ENCODE measurements at regions not wholly inside any gene's neighbourhood (a gene's known extent, or its start where the extent isn't known, plus 50 kb on each side); places are given as distances from the start of the nearest gene placed in this dataset.

DNA sequence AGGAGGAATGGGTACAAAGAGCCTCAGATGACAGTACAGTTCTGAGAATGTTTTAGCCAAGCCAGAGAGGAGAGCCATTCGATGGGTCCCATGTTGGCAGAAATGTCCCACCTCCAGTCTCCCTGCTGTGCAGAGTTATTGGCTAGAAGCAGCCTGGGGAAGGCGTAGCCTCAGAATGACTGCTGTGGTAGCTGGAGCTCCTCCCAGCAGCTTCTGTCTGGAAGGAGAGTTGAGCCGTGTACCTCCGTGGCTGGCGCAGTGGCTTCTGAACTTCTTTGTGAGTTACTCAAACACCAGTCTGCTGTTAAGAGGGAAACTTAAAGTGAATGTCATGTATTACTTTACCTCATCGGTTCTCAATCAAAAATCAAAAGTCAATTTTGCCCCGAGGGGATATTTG lies 193.3 kb upstream of the SNX2 start:
- Histone ChIP-seq H4K91ac (ENCODE audit: insufficient read length, low read depth, low read length) (no peak overlapping the region), H2AK5ac (ENCODE audit: insufficient read length, low read length) (no peak overlapping the region), H2BK20ac (ENCODE audit: low read depth, low read length, poor library complexity, severe bottlenecking) (no peak overlapping the region), H3K23me2 (ENCODE audit: insufficient read length, low read depth, low read length, poor library complexity, severe bottlenecking) (no peaks in the 10 kb centered on the region), H2BK5ac (ENCODE audit: insufficient read length, low read length) (no peak overlapping the region), H3K18ac (ENCODE audit: insufficient read length, low read depth, low read length) (no peak overlapping the region), H4K5ac (ENCODE audit: insufficient read length, low read depth, low read length) (no peak overlapping the region), H3K27ac (ENCODE audit: insufficient read length, low read depth, low read length) (no peak overlapping the region), H3K14ac (ENCODE audit: insufficient read depth, low read length) (no peak overlapping the region), H3K79me2 (ENCODE audit: insufficient read depth, low read length) (no peaks in the 10 kb centered on the region), H3T11ph (ENCODE audit: low read length) (no peak overlapping the region), H3K9me3 (ENCODE audit: control insufficient read depth, low read depth, low read length) (no peaks in the 10 kb centered on the region), H4K20me1 (ENCODE audit: control insufficient read depth, insufficient read depth, insufficient read length) (no peaks in the 10 kb centered on the region), H3K79me1 (ENCODE audit: insufficient read depth, low read depth, low read length, poor library complexity, severe bottlenecking) (no peaks in the 10 kb centered on the region), H2AFZ (ENCODE audit: low read length) (no peak overlapping the region), H3K23ac (ENCODE audit: insufficient read length, low read depth, low read length) (no peak overlapping the region), H3K56ac (ENCODE audit: insufficient read length, low read depth, low read length) (no peak overlapping the region), H3K4ac (ENCODE audit: low read depth, low read length) (no peak overlapping the region), H2BK12ac (ENCODE audit: insufficient read length, low read depth, low read length) (no peak overlapping the region), H2BK120ac (ENCODE audit: low read depth, low read length, poor library complexity, severe bottlenecking) (no peak overlapping the region), H3K27me3 (ENCODE audit: insufficient read depth, low read length) (no peaks in the 10 kb centered on the region), H3K9ac (ENCODE audit: extremely low read depth, insufficient read length, low read length) (no peak overlapping the region), H2BK15ac (ENCODE audit: low read depth, low read length) (no peak overlapping the region), H3K4me1 (ENCODE audit: insufficient read depth, low read length) (no peaks in the 10 kb centered on the region), H4K8ac (replicated peaks; ENCODE audit: insufficient read length, low read depth, low read length) (no peak overlapping the region), H3K4me2 (ENCODE audit: insufficient read depth, insufficient read length, low read length) (no peak overlapping the region)
- TF ChIP-seq, protein P1, sequence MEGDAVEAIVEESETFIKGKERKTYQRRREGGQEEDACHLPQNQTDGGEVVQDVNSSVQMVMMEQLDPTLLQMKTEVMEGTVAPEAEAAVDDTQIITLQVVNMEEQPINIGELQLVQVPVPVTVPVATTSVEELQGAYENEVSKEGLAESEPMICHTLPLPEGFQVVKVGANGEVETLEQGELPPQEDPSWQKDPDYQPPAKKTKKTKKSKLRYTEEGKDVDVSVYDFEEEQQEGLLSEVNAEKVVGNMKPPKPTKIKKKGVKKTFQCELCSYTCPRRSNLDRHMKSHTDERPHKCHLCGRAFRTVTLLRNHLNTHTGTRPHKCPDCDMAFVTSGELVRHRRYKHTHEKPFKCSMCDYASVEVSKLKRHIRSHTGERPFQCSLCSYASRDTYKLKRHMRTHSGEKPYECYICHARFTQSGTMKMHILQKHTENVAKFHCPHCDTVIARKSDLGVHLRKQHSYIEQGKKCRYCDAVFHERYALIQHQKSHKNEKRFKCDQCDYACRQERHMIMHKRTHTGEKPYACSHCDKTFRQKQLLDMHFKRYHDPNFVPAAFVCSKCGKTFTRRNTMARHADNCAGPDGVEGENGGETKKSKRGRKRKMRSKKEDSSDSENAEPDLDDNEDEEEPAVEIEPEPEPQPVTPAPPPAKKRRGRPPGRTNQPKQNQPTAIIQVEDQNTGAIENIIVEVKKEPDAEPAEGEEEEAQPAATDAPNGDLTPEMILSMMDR (conservative IDR thresholded peaks at IDR 0.05): no peak
- Mint-ChIP-seq H3K27ac (no peak overlapping the region), H3K4me1 (peaks cover 7 to 12% of the 10 kb centered on the region in 2 experiments), H3K9me3 (no peaks in the 10 kb centered on the region), H3K36me3 (ENCODE audit: insufficient read depth in 1 of 3, low read depth in 3 of 3) (no peaks in the 10 kb centered on the region; a peak in 1 of 7 replicates), H3K4me3 (no peak overlapping the region), H3K27me3 (ENCODE audit: low read depth) (no peaks in the 10 kb centered on the region)
- no CpG with 5 or more reads among the region's 7 CpGs for WGBS (ENCODE audit: extremely low coverage, insufficient read length, low lambda C conversion rate)
- DNase-seq: peak; percentile 36

Measured in H9 (cell line).